Fibroblast of lung (primary cell): ENCODE measurements at regions not wholly inside any gene's neighbourhood (a gene's known extent, or its start where the extent isn't known, plus 50 kb on each side); places are given as distances from the start of the nearest gene placed in this dataset.

Experiments used
- CTCF ChIP-seq, 2 donors: IDR thresholded peaks in 1 of 2; conservative IDR thresholded peaks in 1 of 2; 1 replicate in 1 of 2; 2 replicates in 1 of 2; pipeline ENCODE4 v1.5.1; 2011 to 2012; ENCODE audit warnings: low read length in 2 of 2, control low read depth in 1 of 2, inconsistent platforms in 1 of 2, low read depth in 1 of 2, mild to moderate bottlenecking in 1 of 2
- EZH2 ChIP-seq: IDR thresholded peaks from 2 replicates; pipeline ENCODE4 v1.5.1; 2012; ENCODE audit warnings: low read length, control low read depth, mild to moderate bottlenecking; ENCODE audit errors: missing control alignments

GRCh38 chr7:52053525-52053924 lies 736.9 kb upstream of the COBL start:
- TF ChIP-seq CTCF (conservative IDR thresholded peaks at IDR 0.05 in 1 of 2, IDR thresholded peaks at IDR 0.05 in 1 of 2; ENCODE audit: low read depth in 1 of 2, low read length in 2 of 2) (no peak), EZH2 (no peak)
